IgD-negative memory B cell (primary cell): ENCODE measurements at regions not wholly inside any gene's neighbourhood (a gene's known extent, or its start where the extent isn't known, plus 50 kb on each side); places are given as distances from the start of the nearest gene placed in this dataset.
"Not testable (repeated sequence)": the region's sequence is repeated elsewhere in the genome, so short reads cannot be mapped to it uniquely, and the experiment has no call there.

Experiments used
- H3K27ac Mint-ChIP-seq, 3 donors: one replicate each; pipeline ENCODE4 v1.8.0; 2020 to 2022; ENCODE audit warnings: mild to moderate bottlenecking in 3 of 3, mixed read lengths in 3 of 3, moderate library complexity in 1 of 3
- H3K27me3 Mint-ChIP-seq: one replicate; pipeline ENCODE4 v1.8.0; 2021; ENCODE audit warnings: mixed read lengths
- H3K36me3 Mint-ChIP-seq: one replicate; pipeline ENCODE4 v1.8.0; 2020; ENCODE audit warnings: mild to moderate bottlenecking, mixed read lengths
- H3K4me1 Mint-ChIP-seq, 3 donors: one replicate each; pipeline ENCODE4 v1.8.0; 2020 to 2022; ENCODE audit warnings: mixed read lengths in 3 of 3, mild to moderate bottlenecking in 1 of 3
- H3K4me3 Mint-ChIP-seq, 4 donors: one replicate each; pipeline ENCODE4 v1.8.0; 2020 to 2022; ENCODE audit warnings: mild to moderate bottlenecking in 4 of 4, mixed read lengths in 4 of 4, moderate library complexity in 3 of 4
- H3K9me3 Mint-ChIP-seq, 3 donors: one replicate each; pipeline ENCODE4 v1.8.0; 2020 to 2021; ENCODE audit warnings: mixed read lengths in 3 of 3, mild to moderate bottlenecking in 1 of 3

DNA sequence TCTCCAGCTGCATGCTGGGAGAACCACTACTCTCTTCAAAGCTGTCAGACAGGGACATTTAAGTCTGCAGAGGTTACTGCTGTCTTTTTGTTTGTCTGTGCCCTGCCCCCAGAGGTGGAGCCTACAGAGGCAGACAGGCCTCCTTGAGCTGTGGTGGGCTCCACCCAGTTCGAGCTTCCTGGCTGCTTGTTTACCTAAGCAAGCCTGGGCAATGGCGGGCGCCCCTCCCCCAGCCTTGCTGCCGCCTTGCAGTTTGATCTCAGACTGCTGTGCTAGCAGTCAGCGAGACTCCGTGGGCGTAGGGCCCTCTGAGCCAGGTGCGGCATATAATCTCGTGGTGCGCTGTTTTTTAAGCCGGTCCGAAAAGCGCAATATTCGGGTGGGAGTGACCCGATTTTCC lies 215.0 kb downstream of the STIM2 start:
- not testable (repeated sequence) for H3K27ac Mint-ChIP-seq, H3K9me3 Mint-ChIP-seq, H3K4me3 Mint-ChIP-seq, H3K36me3 Mint-ChIP-seq, H3K4me1 Mint-ChIP-seq, H3K27me3 Mint-ChIP-seq

DNA sequence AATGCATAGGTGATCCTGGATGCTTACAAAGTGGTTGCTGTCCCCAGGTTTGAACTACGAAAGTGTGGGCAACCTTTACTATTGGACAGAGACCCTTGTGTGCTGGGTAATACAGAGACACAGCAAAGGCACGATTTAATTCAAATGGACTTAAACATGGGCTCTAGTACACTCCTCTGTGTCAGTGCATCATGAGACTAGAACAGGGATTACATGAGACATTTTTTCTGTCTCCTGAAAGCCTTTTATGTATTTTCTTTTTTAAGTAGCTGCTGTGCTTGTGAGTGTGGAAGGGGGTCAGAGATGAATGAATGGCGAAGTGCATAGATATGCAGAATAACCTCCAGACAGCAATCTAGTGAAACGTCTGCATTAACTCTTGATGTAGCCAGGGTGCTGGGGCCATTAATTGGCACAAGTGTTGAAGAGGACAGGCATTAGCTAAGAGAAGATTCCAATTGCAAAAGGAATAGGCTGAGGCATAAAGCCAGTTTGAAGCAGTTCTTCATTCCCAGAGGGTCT lies 218.4 kb downstream of the STIM2 start:
- peaks cover 14% of the 10 kb centered on the region for H3K27me3 Mint-ChIP-seq
- H3K36me3 Mint-ChIP-seq, result no peaks in the 10 kb centered on the region
- peaks cover 0 to 3% (median 0%) of the 10 kb centered on the region in 3 donors for H3K4me1 Mint-ChIP-seq
- H3K27ac Mint-ChIP-seq, result no peak overlapping the region
- no peak overlapping the region for H3K4me3 Mint-ChIP-seq
- H3K9me3 Mint-ChIP-seq, result peaks cover 0 to 4% (median 0%) of the 10 kb centered on the region in 3 donors

DNA sequence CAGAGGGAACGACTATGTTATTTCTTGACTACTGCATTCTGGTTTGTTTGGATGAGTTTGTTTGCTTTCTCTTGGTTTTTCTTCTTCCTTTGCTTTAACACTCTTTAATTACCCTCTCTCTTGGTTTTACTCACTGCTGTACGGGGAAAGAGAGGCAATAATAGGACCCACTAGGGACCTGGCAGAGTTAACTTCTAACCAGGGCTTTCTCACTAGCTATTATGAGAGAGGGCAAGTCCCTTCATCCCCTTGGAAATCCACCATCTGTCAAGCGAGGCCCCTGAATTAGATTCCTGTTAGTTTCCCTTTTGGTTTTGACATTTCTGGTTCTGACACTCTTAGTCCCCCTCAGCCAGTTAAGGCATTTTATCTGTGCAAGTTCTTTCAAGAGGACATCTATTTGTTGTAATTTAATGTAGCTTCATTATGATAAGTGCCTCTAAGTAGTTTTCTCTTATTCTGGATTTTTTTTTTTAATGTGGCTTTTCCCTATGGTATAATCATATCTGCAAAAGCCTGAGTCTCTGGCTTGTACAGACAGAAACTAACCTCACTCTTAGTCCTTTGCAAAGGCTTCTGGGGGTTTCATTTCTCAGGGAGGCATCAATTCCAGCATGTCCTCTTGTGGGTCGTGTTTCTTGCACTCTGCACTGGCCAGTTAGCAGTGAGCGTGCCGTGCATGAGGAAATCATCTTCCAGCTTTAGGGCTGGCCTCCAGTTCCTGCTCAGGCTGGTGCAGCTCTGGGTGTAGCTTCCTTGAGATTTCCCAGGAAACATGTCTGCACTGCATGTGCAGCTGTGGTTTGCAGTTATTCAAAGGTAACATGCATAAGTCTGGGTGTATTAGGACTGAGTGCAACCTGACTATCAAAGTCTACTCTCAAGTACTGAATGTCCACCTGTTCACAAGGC lies 221.3 kb downstream of the STIM2 start:
- H3K9me3 Mint-ChIP-seq, result peaks cover 0 to 6% (median 2%) of the 10 kb centered on the region in 3 donors
- H3K36me3 Mint-ChIP-seq, result no peaks in the 10 kb centered on the region
- H3K4me1 Mint-ChIP-seq, result peaks cover 0 to 11% (median 0%) of the 10 kb centered on the region in 3 donors
- no peak overlapping the region for H3K27ac Mint-ChIP-seq
- peaks cover 33% of the 10 kb centered on the region for H3K27me3 Mint-ChIP-seq
- H3K4me3 Mint-ChIP-seq, result no peak overlapping the region

DNA sequence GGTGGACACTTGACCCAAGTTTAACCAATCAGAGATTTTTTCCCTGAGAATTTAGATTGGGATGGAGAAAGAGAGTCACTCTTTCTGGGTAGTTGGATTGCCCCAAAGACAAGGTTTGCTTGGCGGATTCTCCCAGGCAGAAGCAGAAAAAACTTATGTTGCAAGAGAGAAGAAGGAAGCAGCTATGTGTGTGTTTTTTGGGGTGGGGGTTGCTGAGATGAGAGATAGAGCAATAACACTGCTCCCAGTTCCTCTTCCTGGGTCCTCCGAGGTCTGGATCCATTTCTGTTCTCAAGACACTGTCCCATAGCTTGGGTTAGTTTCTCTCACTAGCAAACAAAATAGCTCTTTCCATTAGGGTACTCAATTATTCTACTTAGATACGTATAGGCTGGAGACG lies 222.1 kb downstream of the STIM2 start:
- Mint-ChIP-seq H3K4me3 (no peak overlapping the region), H3K4me1 (peaks cover 0 to 11% (median 0%) of the 10 kb centered on the region in 3 donors), H3K27me3 (peaks cover 35% of the 10 kb centered on the region), H3K27ac (no peak overlapping the region), H3K36me3 (no peaks in the 10 kb centered on the region), H3K9me3 (peaks cover 0 to 3% (median 2%) of the 10 kb centered on the region in 3 donors)

DNA sequence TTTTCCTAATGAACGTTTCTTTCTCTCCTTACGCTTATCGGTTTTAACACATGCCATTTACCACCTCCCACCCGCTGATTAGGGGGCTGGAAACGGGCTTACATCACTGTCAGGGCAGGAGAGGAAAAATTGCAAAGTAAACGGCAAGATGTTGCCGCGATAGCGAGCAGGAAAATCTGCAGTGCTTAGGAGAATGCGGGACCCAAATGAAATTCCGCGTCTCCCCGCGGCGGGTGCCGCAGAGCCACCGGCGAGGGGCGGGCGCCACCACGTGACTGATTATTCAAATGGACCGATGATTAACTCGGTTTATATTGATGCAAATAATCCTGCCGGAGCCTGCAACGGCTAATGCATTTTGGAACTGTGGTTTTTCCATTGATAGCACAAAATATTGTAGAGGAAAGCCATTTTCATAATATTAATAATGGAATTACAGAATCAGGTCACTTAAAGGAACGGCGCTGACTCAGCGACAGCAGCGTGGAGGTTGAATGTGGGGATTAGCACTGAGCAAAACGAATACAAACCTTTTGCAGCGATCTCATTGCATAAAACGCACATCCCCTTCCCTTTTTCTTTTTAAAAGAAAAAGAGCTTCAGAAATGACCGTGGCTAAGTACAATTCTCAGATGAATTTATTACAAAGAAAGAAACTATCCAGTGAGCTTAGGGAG lies 224.2 kb downstream of the STIM2 start:
- no peaks in the 10 kb centered on the region for H3K36me3 Mint-ChIP-seq
- peak overlapping the region in 3 of 4 donors; percentile 8 to 85 (median 64) for H3K4me3 Mint-ChIP-seq
- H3K9me3 Mint-ChIP-seq, result peaks cover 0 to 3% (median 2%) of the 10 kb centered on the region in 3 donors
- H3K27ac Mint-ChIP-seq, result no peak overlapping the region
- peaks cover 0 to 11% (median 0%) of the 10 kb centered on the region in 3 donors for H3K4me1 Mint-ChIP-seq
- peaks cover 39% of the 10 kb centered on the region for H3K27me3 Mint-ChIP-seq

DNA sequence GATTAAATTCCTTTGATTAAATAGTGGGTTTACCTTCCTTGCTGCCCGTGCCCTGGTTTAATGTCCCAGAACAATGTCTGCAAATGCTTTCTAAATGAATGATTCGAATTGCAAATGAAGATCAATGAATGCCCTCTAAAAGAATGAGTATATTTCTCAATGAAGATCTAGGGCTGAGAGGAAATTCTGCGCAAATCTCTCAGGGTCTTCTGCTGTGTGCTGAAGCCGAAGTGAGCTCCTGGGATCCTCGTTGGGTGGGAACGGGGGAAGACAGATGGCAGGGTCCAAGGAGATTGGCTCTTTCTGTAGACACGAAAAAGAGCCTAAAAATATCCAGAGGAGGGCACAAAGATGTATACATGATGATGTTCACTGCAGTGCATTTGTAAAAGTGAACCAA lies 224.8 kb downstream of the STIM2 start:
- H3K4me1 Mint-ChIP-seq, result peaks cover 0 to 11% (median 0%) of the 10 kb centered on the region in 3 donors
- peaks cover 39% of the 10 kb centered on the region for H3K27me3 Mint-ChIP-seq
- H3K27ac Mint-ChIP-seq, result no peak overlapping the region
- no peaks in the 10 kb centered on the region for H3K36me3 Mint-ChIP-seq
- H3K4me3 Mint-ChIP-seq, result no peak overlapping the region
- peaks cover 0 to 3% (median 2%) of the 10 kb centered on the region in 3 donors for H3K9me3 Mint-ChIP-seq

DNA sequence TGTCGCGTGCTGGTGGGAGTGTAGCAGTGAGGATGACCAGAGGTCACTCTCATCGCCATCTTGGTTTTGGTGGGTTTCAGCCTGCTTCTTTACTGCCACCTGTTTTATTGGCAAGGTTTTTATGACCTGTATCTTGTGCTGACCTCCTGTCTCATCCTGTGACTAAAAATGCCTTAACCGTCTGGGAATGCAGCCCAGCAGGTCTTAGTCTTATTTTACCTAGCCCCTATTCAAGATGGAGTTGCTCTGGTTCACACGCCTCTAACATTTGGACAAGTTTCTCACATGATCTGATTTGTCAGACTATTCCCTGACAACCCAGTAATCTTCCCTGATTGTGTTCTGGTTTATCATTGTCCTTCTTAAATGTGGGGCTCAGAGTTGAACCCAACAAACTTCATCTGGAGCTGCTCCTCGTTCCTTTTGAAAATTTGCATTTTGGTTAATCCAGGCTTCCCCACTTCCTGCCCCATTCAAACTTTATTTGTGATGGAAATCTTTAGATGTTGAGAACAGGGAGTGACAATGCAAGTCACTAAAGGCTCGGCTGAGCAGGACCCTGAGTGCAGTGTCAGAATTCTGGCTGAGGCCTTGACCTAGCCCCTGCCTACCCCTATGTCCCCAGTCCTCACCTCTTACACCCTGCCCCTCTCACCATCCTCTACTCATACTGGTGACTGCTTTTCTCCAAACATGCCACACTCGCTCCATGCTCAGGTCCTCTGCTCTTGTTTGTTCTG lies 226.8 kb downstream of the STIM2 start:
- Mint-ChIP-seq H3K4me1 (peaks cover 0 to 8% (median 0%) of the 10 kb centered on the region in 3 donors), H3K27me3 (peaks cover 40% of the 10 kb centered on the region), H3K4me3 (no peak overlapping the region), H3K27ac (no peak overlapping the region), H3K36me3 (no peaks in the 10 kb centered on the region), H3K9me3 (peaks cover 0 to 3% (median 2%) of the 10 kb centered on the region in 3 donors)

DNA sequence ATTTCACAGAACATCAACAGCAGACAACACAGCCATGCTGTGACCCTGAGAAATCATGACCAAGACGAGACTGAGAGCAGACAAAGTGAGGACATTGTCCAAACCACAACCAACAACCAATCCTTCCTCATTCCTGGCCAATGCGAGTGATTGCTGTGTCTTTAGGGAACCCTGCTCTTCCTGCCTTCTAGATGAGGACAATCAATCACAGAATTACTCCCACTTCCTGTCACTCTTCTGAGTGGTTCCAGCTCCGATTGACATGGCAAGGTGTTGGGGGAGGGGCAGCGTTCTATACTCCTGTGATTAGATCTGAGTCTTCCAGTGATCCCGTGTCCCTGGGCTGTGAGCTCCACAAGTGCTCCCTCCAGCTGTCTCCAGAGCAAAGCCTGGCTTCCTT lies 227.8 kb downstream of the STIM2 start:
- H3K27me3 Mint-ChIP-seq, result peaks cover 34% of the 10 kb centered on the region
- H3K4me1 Mint-ChIP-seq, result peaks cover 0 to 8% (median 0%) of the 10 kb centered on the region in 3 donors
- H3K9me3 Mint-ChIP-seq, result peaks cover 0 to 3% (median 2%) of the 10 kb centered on the region in 3 donors
- no peak overlapping the region for H3K27ac Mint-ChIP-seq
- no peak overlapping the region for H3K4me3 Mint-ChIP-seq
- no peaks in the 10 kb centered on the region for H3K36me3 Mint-ChIP-seq

DNA sequence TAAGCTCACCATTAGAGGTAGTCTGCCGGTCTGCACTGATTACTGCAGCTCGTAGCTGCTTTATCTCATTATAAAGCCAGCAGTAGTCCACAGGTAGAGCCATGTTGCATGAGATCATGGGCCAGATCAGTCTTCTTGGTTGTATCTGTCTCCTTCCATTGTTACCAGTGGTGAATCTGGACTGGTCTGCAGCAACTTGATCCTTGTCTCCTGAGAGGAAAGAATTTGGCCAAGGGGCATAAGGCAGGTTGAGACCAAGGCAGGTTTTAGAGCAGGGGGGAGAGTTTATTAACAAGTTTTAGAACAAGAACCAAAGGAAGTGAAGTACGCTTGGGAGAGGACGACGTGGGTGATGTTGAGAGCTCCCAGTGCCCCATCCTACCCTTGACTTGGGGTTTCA lies 228.5 kb downstream of the STIM2 start:
- Mint-ChIP-seq H3K36me3 (no peaks in the 10 kb centered on the region), H3K9me3 (peaks cover 0 to 3% (median 2%) of the 10 kb centered on the region in 3 donors), H3K27ac (no peak overlapping the region), H3K4me3 (no peak overlapping the region), H3K4me1 (peaks cover 0 to 8% (median 0%) of the 10 kb centered on the region in 3 donors), H3K27me3 (peaks cover 28% of the 10 kb centered on the region)

DNA sequence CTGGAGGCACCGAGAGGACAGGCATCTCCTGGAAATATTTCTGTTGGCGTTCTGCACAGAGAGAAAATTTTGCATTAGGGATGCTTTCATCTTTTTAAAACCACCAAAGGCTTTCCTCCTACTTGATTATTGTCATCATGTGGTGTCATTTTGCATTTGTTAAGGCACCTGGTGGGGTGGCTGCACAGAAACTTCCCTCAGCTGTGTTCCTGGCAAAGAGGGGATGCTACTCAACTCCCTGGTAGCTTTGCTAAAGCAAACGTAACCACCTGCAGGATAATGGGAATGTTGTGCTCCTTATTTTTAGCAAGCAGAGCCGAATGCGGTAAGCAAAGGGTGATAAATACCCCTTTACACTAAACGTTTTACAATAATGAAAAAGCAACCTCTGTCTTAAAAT lies 229.8 kb downstream of the STIM2 start:
- Mint-ChIP-seq H3K4me3 (no peak overlapping the region), H3K4me1 (peaks cover 0 to 1% (median 0%) of the 10 kb centered on the region in 3 donors), H3K9me3 (peaks cover 0 to 2% (median under 1%) of the 10 kb centered on the region in 3 donors), H3K27ac (no peak overlapping the region), H3K36me3 (no peaks in the 10 kb centered on the region), H3K27me3 (peaks cover 18% of the 10 kb centered on the region)

DNA sequence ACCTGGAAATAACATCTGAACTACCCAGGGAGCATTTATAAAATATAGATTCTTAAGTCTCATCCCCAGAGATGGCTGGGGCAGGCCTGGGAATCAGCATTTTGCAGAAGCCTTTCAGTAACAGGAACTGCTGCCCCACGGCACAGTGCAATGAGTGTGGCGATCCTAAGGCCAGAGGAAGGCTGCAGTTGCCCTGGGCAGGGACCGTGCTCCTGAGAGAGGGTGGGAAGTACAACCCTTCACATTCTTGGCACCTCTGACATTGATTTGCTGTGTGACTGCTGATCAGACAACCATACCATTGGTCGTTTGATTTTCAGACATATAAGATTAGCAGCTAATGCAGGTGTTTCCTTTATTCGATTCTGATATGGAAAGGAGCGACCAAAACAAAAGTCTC lies 233.6 kb downstream of the STIM2 start:
- H3K4me1 Mint-ChIP-seq, result no peaks in the 10 kb centered on the region
- H3K9me3 Mint-ChIP-seq, result no peaks in the 10 kb centered on the region
- no peaks in the 10 kb centered on the region for H3K36me3 Mint-ChIP-seq
- no peak overlapping the region for H3K4me3 Mint-ChIP-seq
- H3K27me3 Mint-ChIP-seq, result peaks cover 5% of the 10 kb centered on the region
- H3K27ac Mint-ChIP-seq, result no peak overlapping the region

DNA sequence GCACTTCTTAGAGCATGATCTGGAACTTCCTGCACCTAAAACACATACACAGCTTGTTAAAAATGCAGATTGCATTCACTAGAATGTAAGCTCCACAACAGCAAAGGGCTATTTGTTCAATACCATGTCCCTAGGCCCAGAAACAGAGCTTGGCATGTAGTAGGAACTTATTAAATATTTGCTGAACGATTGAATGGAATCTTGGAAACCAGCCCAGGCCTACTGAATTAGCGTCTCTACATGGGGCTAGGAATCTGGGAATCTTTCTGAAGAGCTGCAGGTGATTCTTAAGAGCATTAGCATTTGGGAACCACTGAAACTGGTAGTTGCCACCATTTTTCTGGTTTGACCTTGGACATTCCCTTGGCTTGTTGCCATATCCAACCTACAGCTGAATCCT lies 234.1 kb downstream of the STIM2 start:
- H3K9me3 Mint-ChIP-seq, result no peaks in the 10 kb centered on the region
- H3K36me3 Mint-ChIP-seq, result no peaks in the 10 kb centered on the region
- H3K4me1 Mint-ChIP-seq, result no peaks in the 10 kb centered on the region
- H3K27ac Mint-ChIP-seq, result no peak overlapping the region
- peaks cover 4% of the 10 kb centered on the region for H3K27me3 Mint-ChIP-seq
- no peak overlapping the region for H3K4me3 Mint-ChIP-seq

DNA sequence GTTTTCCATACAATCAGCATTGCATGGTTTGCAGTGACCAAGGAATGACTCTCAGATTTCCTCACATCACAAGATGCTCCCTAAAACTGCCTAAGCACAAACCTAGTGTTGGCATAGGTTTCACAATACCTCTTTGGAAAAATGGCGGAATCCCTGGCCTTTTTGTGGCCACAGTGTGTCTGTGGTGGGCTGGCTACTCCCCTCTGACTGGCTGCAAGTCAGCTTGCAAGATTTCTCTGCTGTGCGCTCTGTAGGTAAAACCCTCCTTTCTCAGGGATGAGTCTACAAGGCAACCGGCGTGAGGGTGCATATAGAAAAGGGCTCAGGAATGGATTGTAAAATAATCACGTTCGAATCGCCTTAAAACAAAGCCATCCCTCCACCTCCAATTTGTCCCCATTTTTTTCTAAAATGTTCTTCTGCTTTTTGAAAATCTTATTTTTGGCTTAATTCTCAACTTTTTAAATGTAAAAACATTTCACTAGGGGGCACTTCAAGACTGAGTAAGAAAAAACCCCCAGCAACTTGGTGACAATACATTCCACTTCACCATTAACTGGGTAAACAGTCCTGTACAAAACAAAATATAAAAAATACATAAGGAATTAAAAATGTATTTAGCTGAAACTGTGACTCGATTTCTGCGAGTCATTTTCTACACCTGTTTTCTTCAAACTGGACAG lies 235.6 kb downstream of the STIM2 start:
- Mint-ChIP-seq H3K9me3 (no peaks in the 10 kb centered on the region), H3K27me3 (peaks cover 4% of the 10 kb centered on the region), H3K4me1 (no peaks in the 10 kb centered on the region), H3K27ac (no peak overlapping the region), H3K36me3 (no peaks in the 10 kb centered on the region), H3K4me3 (no peak overlapping the region)

DNA sequence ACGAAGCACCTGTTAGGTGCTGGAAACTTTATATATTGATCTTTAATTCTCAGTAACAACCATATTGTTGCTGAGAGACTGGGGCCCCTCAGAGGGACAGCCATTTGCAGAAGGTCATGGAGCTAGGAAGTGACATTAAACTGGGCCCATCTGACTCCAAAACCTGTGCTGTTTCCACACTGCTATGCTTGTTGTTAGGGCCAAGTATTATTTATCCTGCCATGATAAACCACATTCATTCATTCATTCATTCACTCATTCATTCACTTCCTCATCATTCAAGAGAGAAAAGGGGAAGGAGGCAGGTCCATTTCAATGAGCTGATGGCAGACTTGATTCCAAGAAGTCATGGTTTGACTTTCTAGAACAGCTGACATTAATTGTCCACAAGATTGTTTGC lies 237.4 kb downstream of the STIM2 start:
- Mint-ChIP-seq H3K9me3 (peaks cover 0 to 2% (median 0%) of the 10 kb centered on the region in 3 donors), H3K27ac (no peak overlapping the region)

More for the DNA sequence above, 237.4 kb downstream of the STIM2 start:
- H3K4me1 Mint-ChIP-seq, result no peaks in the 10 kb centered on the region
- peaks cover 5% of the 10 kb centered on the region for H3K27me3 Mint-ChIP-seq
- H3K36me3 Mint-ChIP-seq, result no peaks in the 10 kb centered on the region
- no peak overlapping the region for H3K4me3 Mint-ChIP-seq
